HG02840 (cell line): ENCODE measurements at regions not wholly inside any gene's neighbourhood (a gene's known extent, or its start where the extent isn't known, plus 50 kb on each side); places are given as distances from the start of the nearest gene placed in this dataset.
"Not testable (repeated sequence)": the region's sequence is repeated elsewhere in the genome, so short reads cannot be mapped to it uniquely, and the experiment has no call there.

Experiments used
- ATAC-seq: cut with Tn5 transposase; IDR thresholded peaks from one replicate; pipeline ENCODE4 v1.9.1; 2021; ENCODE audit warnings: mild to moderate bottlenecking, moderate library complexity, moderate number of reproducible peaks; ENCODE audit not compliant: unreplicated experiment, low FRiP score

DNA sequence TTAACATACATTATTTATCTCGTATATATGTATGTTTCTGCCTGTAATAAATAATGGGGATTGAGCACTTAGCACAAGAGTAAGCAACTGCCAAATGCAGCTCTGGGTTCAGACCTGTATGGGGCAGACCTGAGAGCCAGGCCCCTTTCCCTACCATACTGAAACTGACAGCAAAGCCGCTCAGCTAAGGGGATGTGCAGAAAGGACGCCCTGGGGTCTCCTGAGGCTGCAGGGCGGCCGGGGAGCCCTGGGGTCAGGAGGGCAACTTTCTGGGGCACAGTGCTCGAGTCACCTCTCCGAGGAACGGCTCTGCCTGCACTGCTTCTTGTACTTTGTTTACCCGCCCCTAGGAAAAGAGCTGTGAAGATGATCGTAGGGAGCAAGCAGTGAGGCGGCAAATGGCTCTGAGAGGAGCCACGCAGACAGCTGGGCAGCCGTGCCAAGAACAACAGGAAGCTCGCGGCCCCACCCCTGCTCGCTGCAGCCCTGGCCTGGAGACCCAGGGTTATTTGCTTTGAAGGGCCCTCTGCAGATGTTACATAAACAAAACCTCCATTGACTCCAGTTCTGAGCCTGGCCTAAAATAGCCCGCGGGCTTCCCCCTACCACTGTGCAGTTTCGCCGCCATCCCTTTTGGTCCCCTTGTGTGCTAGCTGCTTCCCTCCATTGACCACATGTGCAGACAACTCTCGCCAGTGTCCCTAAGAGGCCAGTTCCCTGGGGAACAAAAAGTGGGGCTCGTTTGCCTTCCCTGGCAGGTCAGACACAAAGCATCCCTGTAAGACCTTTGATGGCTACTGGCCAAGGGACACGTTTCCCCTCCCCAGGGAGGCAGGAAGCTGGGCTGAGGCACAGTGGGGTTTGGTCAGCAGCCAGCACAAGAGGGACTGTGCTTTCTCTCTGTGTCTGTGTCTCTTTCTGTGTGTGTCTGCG lies 111.3 kb upstream of the LNX1 start:
- ATAC-seq = peak; percentile 75

DNA sequence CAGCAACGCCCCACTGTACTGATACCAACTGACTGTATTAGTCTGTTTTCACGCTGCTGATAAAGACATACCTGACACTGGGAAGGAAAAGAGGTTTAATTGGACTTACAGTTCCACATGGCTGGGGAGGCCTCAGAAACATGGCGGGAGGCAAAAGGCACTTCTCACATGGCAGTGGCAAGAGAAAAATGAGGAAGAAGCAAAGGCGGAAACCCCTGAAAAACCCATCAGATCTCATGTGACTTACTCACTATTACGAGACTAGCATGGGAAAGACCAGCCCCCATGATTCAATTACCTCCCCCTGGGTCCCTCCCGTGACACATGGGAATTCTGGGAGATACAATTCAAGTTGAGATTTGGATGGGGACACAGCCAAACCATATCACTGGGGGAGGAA lies 110.0 kb upstream of the LNX1 start:
- ATAC-seq = not testable (repeated sequence)

DNA sequence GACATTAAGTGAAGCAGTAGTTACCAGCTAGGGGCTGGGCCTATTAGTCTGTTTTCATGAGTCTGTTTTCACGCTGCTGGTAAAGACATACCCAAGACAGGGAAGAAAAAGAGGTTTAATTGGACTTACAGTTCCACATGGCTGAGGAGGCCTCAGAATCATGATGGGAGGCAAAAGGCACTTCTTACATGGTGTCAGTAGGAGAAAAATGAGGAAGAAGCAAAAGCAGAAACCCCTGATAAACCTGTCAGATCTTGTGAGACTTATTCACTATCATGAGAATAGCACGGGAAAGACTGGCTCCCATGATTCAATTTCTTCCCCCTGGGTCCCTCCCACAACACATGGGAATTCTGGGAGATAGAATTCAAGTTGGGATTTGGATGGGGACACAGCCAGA lies 108.0 kb upstream of the LNX1 start:
- ATAC-seq = not testable (repeated sequence)

DNA sequence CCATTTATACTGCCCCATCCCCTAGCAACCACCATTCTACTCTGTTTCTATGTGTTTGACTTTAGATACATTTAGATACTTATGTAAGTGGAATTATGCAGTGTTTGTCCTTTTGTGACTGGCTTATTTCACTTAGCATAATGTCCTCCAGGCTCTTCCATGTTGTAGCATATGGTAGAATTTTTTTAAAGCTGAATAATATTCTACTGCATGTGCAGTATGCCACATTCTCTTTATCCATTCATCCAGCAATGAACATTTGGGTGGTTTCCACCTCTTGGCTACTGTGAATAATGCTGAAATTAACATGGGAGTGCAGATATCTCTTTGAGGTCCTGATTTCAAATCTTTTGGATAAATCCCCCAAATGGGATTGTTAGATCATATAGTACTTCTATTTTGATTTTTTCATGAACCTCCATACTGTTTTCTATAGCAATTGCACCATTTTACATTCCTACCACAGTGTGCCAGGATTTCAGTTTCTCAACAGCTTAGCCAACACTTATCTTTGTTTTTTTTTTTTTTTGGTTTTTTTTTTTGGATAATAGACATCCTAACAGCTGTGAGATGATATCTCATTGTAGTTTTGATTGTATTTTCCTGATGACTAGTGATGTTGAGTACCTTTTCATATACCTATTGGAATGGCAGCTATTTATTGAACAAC lies 105.9 kb upstream of the LNX1 start:
- ATAC-seq = no peak

DNA sequence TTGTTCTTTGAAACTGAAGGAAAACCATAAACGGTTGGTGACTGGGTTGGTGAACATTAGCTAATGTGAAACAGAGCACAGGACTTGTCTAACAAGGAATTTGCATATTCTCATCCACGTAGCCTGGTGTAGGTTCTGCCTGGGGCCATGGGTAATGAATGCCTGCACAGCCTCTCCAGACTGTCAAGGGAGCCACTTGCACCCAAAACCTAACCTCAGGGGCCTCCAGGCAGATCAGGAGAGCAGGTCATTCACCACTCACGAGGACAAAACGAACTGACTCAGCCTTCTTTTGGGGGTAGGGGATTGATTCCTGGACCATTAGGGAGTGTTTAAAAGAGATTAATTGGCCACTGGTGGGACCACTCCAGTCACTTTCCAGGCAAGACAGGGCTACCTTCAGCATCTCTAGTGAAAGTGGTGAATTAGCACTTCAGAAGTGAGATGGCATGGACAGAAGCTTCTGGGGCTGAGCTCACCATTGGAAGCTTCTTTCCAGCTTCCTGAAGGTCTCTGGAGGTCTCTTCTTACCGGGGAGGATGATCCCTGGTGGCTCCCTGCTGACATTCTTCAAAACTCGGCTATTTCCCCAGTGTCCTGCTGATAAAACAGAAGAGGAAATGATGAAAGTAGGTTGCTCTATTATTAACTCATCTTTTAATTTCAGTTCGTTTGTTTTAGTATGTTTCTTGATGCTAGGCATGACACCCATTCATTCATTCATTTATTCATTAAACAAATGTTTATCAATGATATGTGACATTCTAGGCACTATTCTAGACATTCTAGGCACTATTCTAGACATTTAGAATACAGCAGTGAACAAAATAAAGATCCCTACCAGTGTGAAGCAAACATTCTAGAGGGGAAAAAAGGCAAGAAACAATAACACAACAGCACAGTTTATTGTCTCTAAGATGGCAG lies 104.5 kb upstream of the LNX1 start:
- peak; percentile 84 for ATAC-seq

DNA sequence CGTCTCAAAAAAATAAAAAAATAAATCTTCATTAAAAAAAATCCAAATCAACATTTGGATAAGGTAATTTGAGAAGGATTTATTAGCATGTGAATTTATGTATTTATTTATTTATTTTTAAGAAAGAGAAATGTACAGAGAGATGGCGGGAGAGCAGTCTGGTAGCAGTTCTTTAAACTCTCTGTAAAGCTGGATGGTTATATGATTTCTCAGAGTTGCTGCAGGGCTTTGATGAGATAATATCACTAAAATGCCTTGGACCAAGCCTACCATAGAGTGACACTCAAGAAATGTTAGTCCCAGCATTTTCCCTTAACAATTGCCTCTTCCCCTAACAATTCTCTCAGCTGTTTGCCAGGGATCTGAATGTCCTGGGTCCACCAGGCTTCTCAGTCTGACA lies 103.4 kb upstream of the LNX1 start:
- ATAC-seq = no peak

DNA sequence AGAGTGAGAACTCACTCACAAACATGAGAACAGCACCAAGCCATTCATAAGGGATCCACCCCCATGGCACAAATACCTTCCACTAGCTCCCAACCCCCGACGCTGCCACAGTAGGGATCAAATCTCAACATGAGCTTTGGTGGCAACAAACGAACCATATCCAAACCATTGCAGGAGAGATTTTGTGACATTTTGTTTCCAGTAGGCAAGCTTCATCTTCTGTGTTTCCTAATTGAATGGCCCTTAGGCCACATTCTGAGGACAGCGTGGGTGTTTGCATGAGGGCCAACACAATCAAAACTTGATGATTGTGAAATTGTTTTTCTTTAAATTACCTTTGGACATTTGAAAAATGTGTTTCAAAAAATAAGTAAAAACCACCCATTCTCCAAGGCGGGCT lies 102.6 kb upstream of the LNX1 start:
- no peak for ATAC-seq

DNA sequence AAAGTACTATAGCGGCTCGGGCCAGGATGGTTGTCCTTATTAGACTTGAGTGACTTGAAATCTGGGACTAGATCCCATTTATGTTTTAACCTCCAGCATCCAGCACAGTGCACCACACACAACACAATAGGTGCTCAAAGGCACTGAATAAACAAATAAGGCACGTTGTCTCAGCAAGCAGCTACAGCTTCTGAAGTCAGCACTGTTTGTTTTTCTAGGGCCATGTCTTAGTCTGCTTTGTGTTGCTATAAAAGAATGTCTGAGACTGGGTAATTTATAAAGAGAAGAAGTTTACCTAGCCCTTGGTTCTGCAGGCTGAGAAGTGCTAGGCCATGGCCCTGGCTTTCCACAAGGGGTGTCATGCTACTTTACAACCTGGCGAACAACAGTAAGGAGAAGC lies 102.1 kb upstream of the LNX1 start:
- no peak for ATAC-seq

DNA sequence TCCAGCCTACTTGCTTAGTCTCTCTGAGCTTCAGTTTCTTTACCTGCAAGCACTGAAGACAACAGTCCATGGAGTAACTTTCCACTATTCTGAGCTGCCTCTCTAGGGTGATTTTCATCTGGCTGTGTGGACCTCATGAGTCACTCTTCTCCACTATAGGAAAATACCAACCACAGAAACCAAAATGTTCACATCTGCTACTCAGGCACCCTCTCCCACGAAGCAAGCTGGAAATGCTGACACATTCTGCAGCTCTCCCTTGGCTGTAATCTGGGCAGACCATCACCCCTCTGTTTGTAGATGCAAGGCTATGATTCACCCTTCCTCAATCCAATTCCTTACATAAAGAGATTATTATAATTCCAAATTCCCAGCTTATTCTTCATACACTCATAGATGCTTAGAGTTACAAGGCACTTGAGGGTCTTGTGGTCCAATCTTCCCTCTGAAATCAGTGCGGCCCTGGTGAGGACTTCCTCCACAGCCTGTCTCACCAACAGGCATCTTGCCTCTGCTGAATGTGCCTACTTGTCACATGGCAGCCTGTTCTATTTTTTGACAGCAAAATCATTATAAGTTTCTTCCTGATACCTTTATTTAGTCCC lies 97.0 kb upstream of the LNX1 start:
- peak; percentile 79 for ATAC-seq

DNA sequence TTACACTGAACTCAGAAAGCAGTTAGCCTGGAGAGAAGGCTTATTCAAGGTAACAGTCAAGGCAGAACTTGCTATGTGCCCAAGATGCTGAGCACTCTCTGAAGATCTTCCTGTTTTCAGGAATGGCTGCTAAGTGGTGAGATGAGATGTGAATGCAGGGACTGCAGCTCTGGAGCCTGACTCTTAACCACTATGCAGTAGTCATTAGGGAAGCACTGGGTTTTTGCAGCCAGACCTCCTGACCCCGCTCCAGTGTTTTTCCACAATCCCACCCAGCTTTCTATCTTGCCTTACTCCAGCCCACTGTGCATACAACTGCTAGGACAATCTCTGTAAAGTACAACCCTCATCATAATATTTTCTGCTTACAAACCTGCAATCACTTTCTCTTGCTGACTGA lies 95.2 kb upstream of the LNX1 start:
- no peak for ATAC-seq

DNA sequence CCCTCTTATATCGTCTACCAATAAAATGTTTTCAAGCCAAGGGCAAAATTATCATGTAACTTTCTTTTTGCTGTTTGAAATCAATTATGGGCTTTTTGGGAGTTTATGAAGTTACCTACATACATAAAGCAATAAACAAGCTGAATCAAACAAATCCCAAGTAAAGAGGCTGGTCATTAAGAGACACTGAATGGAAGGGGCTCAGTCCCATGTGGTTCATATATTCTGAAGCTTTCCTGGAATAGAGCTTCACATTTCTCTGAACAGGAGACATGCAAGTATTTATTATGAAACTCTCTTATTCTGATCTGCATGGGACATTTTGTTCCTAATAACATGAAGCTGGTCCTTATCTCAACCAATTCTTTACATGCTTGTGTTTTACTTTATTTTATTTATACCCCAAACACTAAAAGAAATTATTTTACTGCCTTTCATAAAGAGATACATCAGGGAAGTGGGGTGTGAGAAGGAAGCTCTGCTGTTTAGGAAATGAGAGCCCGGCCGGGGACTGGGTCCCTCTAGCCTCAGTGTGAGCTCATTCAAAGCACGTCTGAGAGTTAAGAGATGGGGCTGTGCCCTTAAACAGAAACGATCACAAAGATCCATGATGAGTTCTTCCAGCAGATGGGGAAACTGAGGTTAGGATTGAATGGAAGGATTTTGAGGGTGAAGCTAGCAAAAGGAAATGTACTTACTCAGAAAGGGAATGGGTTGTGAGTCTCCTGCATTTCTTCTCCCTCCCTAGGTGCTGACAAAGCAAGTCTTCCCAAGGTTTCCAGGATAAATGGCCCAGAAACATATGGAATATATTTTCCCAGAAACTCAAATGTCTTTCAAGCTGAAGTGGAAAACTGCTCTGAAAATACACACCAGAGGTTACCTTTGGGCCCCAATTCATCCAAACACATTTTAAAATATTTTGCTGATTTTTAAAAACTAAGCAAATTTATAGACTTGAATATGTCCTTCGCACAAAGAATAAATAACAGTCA lies 93.1 kb upstream of the LNX1 start:
- ATAC-seq = no peak

DNA sequence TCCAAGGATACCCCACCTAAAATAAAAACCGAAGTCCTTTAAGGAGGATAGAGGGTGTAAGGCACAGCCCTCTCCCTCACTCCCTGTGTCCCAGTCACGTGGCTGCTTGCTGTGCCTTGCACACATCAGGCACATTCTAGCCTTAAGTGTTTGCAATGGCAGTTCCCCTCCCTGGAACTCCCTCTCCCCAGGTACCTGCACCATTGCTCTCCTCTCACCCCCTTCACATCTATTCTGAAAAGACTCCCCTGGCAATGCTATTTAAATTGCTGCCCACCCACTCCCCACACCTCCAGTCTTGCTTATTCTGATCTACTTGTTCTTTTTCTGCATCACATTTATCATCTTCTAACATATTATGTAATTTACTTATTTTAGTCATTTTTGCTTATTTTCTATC lies 91.6 kb upstream of the LNX1 start:
- no peak for ATAC-seq

DNA sequence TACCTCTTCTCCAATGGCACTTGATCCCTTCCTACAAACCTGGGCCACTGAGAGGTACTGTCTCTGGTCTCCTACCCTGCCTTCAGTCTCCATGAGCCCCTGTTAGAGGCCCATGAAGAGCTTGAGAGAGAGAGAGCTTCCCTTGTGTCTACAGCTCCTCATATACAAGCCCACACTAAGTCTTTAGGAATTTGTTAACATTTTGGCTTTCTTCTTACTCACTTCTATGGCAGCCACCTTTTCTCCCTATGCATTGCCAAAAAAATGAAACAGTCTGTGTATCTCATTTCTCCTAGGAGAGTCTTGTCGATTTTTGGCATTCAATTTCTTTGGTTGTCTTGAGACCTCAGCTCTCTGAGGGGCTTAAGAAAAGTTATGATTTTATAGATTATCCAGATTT lies 90.9 kb upstream of the LNX1 start:
- ATAC-seq = no peak

DNA sequence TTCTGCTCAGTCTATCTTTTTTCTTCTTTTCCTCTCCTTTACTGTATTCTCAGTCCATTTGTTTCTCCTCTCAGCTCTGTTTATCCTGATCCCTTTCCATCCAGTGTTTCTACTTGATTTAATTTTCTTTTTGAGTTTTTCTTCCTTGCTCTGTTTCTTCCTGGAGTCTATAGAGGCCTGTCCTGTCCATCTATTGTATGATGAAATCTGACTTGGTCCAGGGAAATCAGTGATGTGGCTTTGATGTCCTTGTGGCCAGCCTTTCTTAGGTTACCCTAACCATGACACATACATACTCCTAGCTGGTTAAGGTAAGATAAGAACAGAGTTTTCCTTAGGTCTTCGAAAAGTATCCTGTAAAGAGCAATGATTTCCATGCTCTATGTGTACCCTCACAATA lies 89.3 kb upstream of the LNX1 start:
- ATAC-seq = no peak

DNA sequence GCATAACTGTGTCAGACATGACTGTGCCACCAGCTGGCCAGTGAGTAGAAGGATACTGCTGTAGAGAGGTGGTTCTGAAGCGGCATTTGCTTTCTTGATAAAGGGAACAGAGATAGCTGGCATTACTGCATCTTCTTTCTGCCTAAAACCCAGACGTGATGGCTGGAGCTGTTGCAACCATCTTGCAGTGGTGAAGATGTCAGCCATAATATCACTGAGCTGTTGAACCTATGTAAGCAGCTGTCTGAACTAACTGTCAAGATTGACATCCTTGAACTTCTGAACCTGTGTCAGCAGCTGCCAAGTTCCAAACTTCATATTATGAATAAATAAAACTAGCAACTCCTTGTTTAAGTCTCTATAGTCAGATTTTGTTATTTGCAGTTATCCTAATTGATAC lies 88.9 kb upstream of the LNX1 start:
- ATAC-seq = no peak

DNA sequence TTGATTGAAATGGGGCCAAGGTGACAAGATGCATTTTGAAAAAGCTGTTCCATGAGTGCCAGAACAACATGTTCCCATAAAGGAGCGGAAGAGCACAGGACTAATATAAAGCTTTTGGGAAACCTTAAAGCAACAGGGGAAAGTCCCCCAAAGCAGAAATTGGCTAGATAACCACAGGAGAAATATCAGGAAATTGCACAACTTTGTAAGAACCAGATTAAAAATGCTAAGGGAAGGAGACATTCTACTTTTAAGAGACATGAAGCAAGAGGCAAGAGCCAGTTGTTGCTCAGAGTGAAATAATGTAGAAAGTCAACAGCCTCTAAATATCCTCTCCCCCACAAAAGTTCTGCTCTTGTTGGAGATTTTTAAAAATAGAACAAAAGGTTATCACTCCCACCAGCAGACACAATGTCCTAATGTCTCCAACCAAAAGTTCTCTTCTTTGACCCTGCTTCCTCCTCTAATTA lies 85.2 kb upstream of the LNX1 start:
- ATAC-seq = no peak

DNA sequence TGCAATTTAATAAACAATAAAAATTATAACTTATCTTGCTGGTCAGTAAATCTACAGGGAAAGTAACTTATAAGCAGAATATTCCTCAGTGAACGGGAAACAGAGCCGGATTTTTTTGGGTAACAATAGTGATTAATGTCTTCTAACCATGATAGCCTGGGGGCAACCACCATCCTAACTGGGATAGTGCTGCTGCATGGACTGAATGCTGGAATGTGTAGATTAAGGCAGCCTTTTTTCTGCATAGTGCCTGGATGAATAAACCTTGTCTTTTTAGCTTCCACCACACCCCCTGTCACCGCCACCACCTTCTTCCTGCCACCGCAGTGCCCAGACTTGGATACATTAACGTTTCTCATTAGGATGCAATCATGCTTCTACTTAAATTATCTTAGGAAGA lies 83.6 kb upstream of the LNX1 start:
- ATAC-seq = no peak

DNA sequence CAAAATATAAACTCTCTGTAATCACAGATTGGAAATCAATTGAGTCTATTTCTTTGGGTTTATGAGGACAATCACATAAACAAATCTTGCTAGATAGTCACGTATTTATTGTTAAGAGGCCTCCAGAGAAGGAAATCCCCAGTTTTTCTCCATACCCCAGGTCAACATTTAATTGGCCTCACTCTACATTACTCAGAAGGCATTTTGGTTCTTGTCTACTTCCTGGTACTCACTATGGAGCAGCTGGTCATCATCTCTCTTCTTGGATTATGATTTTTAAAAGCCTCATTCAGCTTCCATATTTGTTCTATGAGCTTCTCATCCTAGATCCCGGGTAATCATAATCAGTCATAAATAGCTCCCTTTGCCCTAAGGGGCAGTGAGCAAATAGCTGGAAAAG lies 81.6 kb upstream of the LNX1 start:
- ATAC-seq = no peak

DNA sequence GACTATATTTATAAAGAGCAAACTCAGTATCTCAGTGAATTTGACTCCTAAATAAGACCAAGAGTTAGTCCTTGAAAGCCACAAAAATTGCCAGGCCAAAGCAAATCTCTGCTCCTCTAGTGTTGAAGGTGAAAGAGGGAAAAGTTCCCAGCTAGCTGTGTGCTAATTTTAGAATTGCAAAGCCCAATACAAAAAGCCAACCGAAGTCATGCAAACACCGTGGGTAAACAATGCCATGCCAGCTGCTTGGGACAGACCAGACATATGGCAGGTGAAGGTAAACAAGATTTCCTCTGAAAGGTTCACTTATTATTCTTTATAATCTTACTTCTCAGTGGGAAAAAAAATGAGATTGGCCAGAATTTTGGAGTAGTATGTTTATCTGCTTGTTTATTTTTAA lies 80.5 kb upstream of the LNX1 start:
- no peak for ATAC-seq
